Inferior parietal cortex (tissue), 1 donor: ENCODE measurements at regions not wholly inside any gene's neighbourhood (a gene's known extent, or its start where the extent isn't known, plus 50 kb on each side); places are given as distances from the start of the nearest gene placed in this dataset.
A peak's percentile ranks its signal among the peaks of the same experiment; 100 is the strongest.

Source experiments
- DNase-seq: peaks from one replicate; pipeline ENCODE4 v3.0.0-alpha.2; 2016; ENCODE audit errors: extremely low spot score

DNA sequence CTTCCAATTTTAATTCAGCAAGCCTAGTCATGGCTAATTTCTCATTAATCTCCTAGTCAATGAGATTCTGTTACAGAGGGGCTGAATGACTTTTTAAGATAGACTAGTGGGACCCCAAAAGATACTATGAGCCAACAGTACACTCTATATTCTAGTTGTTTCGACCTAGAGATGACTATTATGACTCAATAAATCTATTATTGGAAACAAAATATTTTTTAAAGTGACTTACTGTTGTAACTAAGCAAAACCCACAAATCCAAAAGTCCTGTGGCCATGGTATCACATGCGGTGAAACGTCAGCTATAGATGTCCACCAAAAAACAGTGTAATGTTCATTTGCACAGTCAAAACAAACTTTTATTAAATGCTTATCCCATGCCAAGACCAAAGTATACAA is 95.3 kb upstream of the ADO start:
- no peak for DNase-seq

DNA sequence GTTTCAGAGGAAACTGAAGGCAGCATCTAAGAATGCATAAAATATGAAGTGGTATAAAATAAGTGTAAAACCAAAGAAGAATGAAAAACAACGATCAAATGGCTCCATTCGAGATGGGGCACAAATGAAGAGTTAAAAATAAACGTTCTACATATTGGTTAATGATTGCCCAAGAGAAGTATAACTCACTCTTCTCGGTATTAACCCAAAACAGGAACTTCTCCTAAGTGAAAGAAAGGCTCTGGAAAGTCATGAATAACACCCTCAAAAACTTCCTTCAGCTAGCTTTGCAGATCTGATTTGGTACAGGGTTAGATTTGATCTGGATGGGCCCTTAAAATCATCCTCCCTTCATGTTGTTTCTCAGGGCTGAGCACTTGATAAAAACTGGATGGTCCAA is 94.3 kb upstream of the ADO start:
- DNase-seq = no peak

DNA sequence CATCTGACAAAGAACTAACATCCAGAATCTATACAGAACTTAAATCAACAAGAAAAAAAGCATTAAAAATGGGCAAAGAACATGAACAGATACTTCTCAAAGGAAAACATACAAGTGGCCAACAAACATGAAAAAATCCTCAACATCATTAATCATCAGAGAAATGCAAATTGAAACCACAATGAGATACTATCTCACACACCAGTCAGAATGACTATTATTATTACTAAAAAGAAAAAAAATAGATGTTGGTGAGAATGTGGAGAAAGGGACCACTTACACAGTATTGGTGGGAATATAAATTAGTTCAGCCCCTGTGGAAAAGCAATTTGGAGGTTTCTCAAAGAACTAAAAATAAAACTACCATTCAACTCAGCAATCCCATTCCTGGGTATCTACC is 89.1 kb upstream of the ADO start:
- no peak for DNase-seq

- DNase-seq = no peak
These were observed 85.9 kb upstream of the ADO start for GRCh38 chr10:62718585-62718984.

GRCh38 chr10:62719061-62719460 is 85.5 kb upstream of the ADO start:
- DNase-seq = no peak

- DNase-seq = no peak
These were observed 82.8 kb upstream of the ADO start for GRCh38 chr10:62721687-62722086.

DNA sequence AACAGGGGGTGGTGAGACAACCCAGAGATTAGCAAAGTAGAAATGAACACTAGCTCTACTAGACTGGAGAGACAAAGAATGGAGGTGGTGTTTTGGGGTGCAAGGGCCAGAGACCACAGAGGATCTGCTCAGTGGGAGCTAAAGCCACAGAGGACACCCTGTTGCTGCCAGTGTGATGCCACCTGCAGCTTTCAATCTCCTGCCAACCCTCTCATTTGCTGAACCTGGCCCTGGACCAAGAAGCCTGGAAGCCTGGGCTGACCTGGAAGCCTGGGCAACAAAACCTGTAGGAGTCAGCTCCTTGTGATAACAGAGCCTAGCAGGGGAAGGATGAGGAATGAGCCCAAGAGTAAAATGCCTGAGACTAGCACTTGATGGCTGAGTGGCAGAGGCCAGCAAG is 81.1 kb upstream of the ADO start:
- no peak for DNase-seq

- no peak for DNase-seq
These were observed 80.1 kb upstream of the ADO start for GRCh38 chr10:62724465-62724864.

GRCh38 chr10:62726142-62726541 is 78.4 kb upstream of the ADO start:
- DNase-seq = peak; percentile 29

GRCh38 chr10:62726638-62727037 is 77.9 kb upstream of the ADO start:
- no peak for DNase-seq

DNA sequence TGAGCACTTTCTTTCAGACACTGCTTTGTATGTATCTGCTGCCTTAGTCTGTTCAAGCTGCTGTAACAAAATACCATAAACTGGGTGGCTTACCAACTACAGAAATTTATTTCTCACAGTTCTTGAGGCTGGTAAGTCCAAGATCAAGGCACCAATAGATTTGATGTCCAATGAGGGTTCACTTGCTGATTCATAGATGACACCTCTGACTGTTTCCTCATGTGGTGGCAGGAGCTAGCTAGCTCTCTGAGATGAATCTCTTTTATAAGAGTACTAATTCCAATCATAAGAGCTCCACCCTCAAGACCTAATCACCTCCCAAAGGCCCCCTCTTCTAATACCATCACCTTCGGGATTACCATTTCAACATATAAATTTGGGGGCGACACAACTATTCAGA is 76.6 kb upstream of the ADO start:
- no peak for DNase-seq

GRCh38 chr10:62728479-62728878 is 76.0 kb upstream of the ADO start:
- no peak for DNase-seq

DNA sequence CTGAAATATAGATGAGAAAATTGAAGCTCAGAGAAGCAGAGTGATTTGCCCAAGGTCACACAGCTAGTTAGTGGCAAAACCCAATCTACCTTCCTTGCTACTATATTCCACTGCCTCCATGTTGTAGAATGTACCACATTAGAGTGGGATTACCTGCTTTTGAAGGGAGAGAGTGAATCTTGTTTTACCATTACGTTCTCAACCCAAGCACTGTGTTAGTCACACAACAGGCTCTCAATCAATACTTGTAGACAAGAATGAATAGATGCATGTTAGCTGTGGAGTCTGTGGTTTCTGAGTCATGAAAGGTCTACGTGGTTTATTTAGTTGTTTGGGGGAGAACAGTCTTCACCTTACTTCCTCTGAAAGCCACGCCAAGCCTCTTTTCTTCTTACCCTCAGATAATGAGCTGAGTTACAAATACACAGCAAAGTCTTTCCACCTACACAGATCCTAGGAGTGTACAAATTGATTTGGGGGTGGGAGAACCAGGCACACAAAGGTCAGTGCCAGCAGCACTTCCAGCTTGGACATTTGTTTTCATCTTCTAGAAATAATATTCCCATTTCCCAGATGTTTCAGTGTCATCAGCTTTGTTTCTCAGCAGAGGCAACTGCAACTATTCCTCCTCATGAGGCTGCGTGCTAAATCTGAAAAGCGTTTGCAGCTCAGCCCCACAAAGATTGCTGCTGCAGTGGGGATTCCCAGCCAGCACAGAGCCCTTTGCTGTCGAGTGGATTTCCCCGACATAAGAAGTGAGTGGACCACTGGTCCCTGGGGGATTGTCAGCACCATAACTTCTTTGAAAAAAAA is 71.5 kb upstream of the ADO start:
- DNase-seq = no peak

- DNase-seq = no peak
These were observed 70.7 kb upstream of the ADO start for GRCh38 chr10:62733654-62734293.

GRCh38 chr10:62734781-62735463 is 69.6 kb upstream of the ADO start:
- DNase-seq = no peak

DNA sequence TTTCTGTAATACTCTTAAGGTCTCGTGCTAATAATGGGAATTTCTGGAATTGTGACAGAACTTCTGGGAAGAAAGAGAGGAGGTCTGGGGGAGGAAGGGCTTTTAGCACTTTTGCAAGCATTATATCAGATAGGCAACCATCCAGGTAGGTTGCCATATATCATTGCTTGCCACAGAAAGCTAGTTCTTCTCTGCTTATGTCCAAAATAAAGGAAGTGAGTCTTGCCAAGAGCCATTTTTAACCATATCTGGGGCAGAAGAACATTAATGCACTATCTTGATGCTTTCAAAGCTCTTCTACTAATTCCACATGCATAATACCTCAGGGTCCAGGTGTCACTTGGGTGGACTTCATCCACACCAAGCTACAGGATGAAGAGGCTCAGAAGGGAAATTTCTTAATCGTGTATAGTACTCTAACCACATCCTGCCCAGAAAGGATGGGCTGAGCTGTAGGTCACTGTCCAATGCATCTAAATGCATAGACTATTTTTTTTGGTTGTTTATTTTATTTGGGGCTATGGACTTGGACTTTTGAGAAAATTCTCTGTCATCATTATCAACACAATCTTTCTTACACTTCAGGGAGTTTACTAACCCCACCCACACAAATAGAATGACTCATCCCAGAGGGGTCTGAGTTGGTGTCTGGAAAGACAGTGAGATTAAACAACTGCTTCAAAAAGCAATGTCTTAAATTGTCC is 68.9 kb upstream of the ADO start:
- DNase-seq = no peak

DNA sequence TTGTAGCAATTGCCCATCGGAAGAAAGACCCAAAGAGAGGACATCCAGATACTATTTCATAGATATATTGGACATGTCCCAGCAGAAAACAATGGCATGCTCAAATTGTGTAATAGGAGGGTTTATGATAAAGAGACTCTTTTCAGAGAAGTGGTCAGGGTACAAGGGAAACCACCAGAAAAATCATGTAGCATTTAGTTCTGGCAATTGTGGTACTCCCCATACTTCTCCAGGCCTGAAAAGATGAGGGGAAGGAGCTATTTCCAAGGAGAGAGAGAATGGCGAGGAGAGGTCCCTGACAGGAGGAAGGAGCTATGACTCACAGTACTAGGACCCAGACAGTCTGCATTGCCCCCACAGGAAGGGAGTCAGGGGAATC is 68.4 kb upstream of the ADO start:
- DNase-seq = no peak

DNA sequence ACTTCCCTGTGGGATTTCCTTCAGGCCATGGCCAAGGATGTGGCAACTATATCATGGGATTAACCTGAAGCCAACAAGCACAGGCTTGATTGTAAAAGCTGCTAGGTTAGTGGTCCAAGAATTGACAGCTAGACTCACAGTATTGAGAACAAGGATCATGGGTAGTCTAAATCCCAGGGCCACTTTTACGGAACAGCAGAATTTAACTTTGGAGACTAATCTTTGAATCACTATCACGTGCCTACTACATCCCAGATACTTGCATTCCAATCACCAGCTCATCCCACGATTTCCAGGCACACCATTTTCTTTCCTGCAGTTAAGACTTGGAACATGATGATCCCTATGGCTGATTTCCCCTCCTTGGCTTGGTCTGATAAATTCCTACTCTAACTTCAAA is 65.6 kb upstream of the ADO start:
- no peak for DNase-seq

DNA sequence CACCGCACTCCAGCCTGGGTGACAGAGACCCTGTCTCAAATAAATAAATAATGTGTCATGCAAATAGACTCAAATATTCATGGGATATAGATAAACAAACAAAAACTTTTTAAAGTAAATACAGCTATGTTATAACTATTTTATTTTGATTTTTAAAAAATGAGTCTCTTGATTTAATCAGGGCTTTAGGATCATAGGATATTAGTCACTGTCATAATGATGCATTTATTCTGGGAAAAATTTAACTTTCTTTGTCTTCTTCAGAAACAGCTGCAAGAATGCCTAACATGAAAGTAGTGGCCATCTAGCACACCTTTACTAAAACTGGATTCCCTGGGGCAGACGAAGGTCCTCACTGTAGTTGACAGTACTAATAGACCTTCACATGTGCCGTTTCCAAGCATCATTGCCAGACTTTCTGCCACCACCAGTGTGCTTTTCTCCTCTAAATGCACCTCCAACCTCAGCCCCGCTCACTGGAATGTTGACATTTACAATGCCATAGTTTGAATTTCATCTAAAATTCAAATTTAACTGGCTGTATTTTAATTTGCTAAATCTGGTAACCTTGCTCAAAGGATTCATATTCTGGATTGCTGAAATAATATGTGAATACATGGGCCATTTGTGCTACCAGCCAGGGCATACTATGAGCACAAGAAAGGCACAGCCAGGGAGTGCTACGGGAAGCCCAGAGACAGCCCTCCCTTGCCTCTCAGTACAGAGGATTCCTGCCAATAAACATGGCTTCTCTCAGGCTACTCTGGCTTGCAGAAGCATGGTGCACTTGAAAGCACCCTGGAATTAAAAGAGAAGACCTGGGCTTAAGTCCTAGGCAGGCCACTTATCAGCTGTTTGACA is 63.4 kb upstream of the ADO start:
- no peak for DNase-seq

DNA sequence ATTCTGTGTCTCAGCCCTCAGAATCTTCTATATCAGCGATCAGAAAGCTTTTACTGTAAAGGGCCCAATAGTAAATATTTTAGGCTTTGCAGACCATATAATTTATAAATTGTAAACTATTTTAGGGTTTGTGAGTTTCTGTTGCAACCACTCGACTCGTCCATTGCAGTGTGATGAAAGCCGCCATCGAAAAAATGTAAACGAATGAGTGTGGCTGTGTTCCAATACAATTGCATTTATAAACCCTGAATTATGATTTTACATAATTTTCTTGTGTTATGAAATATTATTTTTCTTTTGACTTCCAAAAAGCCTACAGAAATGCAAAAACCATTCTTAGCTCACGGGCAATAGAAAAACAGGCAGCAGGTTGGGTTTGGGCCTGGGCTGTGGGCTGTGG is 62.5 kb upstream of the ADO start:
- no peak for DNase-seq

DNA sequence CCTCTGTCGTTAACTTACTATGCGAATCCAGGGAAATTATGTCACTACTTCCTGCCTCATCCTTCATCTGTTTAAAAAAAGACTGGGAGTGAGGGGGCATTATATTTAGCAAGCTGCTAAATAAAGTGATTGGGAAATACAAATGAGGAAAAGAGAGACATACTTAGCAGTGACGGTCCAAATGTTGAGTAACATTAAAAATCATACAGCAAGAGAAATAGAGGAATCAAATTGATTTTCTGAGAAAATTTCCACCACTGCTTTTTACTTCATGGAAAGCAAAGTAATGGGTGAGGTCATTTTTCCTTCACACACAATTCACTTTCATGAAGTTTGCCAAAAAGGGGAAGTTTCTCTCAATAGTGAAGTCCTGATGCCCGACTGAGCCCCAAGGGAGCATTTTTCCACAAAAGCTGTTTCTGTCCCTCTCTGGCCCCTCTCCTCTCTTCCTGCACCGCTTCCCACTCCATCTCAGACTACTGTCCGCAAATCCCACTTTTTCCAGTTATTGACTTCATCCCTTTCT is 61.9 kb upstream of the ADO start:
- DNase-seq = no peak
